ENCODE measurements at regions not wholly inside any gene's neighbourhood (a gene's known extent, or its start where the extent isn't known, plus 50 kb on each side); places are given as distances from the start of the nearest gene placed in this dataset.

DNA sequence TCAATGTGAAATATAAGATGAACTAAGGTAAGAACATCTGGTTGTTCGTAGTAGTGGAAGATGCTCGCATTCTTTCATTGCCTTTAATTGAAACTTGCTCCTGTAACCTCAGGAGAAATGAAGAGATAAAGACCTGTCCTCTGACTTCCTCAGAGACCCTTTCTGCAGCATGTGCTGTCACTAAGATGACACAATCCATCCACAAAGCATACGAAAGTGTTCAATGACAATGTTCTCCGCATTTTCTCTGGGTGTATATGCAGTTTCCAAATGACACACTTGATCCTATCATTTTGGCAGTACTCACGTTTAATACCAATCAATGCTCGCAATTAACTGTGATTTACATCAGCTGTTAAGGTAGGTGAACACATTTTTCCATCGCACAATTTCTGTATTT lies 65.8 kb downstream of the PRL start:
- intact Hi-C loops (cut with DNase I, micrococcal nuclease) = no loop called here
- no peak for ATAC-seq
- DNase-seq = no peak
- H3K4me1 ChIP-seq (ENCODE audit: low read depth) = no peaks in the 10 kb centered on the region
- no peaks in the 10 kb centered on the region for H3K36me3 ChIP-seq (ENCODE audit: low read depth)
- H3K4me3 ChIP-seq = no peak overlapping the region
- TF ChIP-seq, protein P1, sequence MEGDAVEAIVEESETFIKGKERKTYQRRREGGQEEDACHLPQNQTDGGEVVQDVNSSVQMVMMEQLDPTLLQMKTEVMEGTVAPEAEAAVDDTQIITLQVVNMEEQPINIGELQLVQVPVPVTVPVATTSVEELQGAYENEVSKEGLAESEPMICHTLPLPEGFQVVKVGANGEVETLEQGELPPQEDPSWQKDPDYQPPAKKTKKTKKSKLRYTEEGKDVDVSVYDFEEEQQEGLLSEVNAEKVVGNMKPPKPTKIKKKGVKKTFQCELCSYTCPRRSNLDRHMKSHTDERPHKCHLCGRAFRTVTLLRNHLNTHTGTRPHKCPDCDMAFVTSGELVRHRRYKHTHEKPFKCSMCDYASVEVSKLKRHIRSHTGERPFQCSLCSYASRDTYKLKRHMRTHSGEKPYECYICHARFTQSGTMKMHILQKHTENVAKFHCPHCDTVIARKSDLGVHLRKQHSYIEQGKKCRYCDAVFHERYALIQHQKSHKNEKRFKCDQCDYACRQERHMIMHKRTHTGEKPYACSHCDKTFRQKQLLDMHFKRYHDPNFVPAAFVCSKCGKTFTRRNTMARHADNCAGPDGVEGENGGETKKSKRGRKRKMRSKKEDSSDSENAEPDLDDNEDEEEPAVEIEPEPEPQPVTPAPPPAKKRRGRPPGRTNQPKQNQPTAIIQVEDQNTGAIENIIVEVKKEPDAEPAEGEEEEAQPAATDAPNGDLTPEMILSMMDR (IDR thresholded peaks at IDR 0.05) = no peak
- no peaks in the 10 kb centered on the region for H3K9me3 ChIP-seq

DNA sequence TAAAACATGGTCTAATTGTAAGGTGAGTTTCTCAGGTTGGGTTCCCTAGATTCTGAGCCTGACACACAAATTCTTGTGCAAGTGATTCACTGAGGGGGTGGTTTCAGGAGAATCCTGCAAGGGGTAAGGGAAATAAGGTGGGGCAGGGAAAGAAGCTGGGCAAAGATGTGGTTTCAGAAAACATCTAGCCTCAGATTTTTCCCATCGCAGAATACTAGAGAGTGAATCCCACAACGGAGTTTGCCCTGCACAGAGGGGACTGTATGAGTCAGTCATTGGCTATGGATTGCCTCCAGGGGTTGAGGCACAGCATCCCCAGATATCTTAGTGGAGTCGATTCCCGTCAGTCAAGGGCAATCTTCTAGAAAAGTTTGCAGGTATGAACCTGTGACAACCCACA lies 65.2 kb downstream of the PRL start:
- ATAC-seq = no peak
- intact Hi-C loops (cut with DNase I, micrococcal nuclease) = no loop called here
- TF ChIP-seq, protein P1 (IDR thresholded peaks at IDR 0.05) = no peak

DNA sequence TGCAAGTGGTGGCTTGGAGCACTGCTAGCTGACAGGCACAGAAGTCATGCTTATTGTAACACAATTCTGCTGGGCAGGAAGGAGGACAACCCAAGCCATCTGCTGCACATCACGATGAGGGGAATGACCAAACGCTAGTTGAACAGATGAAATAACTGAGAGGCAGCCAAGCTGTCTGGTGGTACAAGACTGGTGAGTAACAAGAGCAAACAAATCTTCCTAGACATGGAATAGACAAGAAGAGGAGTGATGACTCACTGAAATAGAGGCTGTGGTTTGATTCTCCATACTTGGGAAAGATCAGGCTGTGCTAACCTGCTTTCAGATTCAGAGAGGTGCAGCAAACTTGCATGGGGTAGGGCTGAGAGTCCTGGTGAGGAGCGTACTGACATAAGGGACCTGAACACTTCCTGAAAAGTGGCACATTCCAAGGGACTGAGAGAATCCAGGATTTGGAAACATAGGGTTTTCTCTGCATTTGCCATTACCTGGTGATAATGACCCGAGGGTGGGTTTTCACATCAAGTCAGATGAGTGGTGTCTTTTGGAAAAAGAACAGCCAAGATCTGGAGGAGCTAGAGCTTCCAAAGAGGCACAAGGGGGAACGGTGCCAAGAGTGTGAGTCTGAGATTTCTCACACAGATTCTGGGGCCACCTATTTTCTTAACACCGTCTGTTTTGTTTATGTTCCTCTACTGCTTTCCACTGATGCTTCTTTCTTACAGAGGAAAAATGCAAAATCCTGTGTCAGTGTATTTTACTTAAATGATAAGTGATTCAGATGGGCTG lies 60.0 kb downstream of the PRL start:
- Histone ChIP-seq H3K9me3 (no peaks in the 10 kb centered on the region), H3K36me3 (ENCODE audit: low read depth) (no peaks in the 10 kb centered on the region), H3K4me1 (ENCODE audit: low read depth) (no peaks in the 10 kb centered on the region), H3K4me3 (no peak overlapping the region)
- intact Hi-C loops (cut with DNase I, micrococcal nuclease) = no loop called here
- no peak for ATAC-seq
- DNase-seq = peak in 1 of 3 donors; percentile 2
- TF ChIP-seq, protein P1 (IDR thresholded peaks at IDR 0.05) = no peak

More for the DNA sequence above, 65.2 kb downstream of the PRL start:
- DNase-seq = no peak
- H3K9me3 ChIP-seq = no peaks in the 10 kb centered on the region
- H3K4me3 ChIP-seq = no peak overlapping the region
- H3K36me3 ChIP-seq (ENCODE audit: low read depth) = no peaks in the 10 kb centered on the region
- H3K4me1 ChIP-seq (ENCODE audit: low read depth) = no peaks in the 10 kb centered on the region
